ENCODE measurements at regions not wholly inside any gene's neighbourhood (a gene's known extent, or its start where the extent isn't known, plus 50 kb on each side); places are given as distances from the start of the nearest gene placed in this dataset.

DNA sequence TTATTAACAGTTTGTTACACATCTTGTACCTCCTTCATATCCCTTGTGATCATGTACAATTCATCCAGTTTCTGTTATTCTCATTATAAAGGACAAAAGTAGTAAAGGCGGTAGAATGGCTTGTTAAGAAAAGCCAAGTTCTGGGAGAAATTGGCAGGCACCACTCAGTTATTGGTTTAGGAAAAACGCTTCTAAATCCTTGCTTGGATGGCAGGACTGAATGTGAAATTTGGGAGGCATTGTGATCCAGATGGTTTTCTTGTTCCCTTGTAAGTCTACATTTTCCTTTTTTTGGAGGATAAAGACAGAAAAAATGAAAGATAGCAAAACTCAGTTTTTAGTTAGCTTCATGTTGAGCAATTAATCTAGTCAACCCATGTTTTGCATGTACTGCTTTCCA lies 130.2 kb downstream of the MAT2B start:
- TF ChIP-seq, protein P1, sequence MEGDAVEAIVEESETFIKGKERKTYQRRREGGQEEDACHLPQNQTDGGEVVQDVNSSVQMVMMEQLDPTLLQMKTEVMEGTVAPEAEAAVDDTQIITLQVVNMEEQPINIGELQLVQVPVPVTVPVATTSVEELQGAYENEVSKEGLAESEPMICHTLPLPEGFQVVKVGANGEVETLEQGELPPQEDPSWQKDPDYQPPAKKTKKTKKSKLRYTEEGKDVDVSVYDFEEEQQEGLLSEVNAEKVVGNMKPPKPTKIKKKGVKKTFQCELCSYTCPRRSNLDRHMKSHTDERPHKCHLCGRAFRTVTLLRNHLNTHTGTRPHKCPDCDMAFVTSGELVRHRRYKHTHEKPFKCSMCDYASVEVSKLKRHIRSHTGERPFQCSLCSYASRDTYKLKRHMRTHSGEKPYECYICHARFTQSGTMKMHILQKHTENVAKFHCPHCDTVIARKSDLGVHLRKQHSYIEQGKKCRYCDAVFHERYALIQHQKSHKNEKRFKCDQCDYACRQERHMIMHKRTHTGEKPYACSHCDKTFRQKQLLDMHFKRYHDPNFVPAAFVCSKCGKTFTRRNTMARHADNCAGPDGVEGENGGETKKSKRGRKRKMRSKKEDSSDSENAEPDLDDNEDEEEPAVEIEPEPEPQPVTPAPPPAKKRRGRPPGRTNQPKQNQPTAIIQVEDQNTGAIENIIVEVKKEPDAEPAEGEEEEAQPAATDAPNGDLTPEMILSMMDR (IDR thresholded peaks at IDR 0.05) = no peak
- TF ChIP-seq EZH2 (IDR thresholded peaks at IDR 0.05; ENCODE audit: borderline replicate concordance, insufficient read depth, low read depth, low read length, poor library complexity, severe bottlenecking) = no peak
